GM23338 (cell line): ENCODE measurements at regions not wholly inside any gene's neighbourhood (a gene's known extent, or its start where the extent isn't known, plus 50 kb on each side); places are given as distances from the start of the nearest gene placed in this dataset.

Source experiments
- ATAC-seq: fragments of 200-7000 bp; cut with Tn5 transposase; 3 replicates; pipeline ENCODE4 v1.9.1; 2020
- DNase-seq: peaks from one replicate; pipeline ENCODE4 v3.0.0-alpha.2; 2015; ENCODE audit warnings: low spot score
- H2AFZ ChIP-seq: fragments of 200-600 bp; sonication (generic); 2 replicates; pipeline ENCODE4 v1.8.0; 2016; ENCODE audit warnings: antibody characterized with exemption, mild to moderate bottlenecking, moderate library complexity
- H3F3A ChIP-seq: fragments of 200-600 bp; sonication (generic); replicated peaks from 2 replicates; pipeline ENCODE4 v1.8.0; 2017; ENCODE audit warnings: antibody characterized with exemption, mixed run types, low read depth
- H3K27ac ChIP-seq: fragments of 200-600 bp; sonication (generic); 2 replicates; pipeline ENCODE4 v1.6.1; 2016; ENCODE audit warnings: low read depth
- H3K27me3 ChIP-seq: fragments of 200-600 bp; sonication (generic); 2 replicates; pipeline ENCODE4 v1.8.0; 2016; ENCODE audit warnings: mild to moderate bottlenecking, mixed run types, moderate library complexity; ENCODE audit not compliant: insufficient read depth
- H3K36me3 ChIP-seq: fragments of 200-600 bp; sonication (generic); 2 replicates; pipeline ENCODE4 v1.8.0; 2016; ENCODE audit warnings: mild to moderate bottlenecking; ENCODE audit not compliant: insufficient read depth
- H3K4me1 ChIP-seq: fragments of 200-600 bp; sonication (generic); 2 replicates; pipeline ENCODE4 v1.8.0; 2016; ENCODE audit warnings: mild to moderate bottlenecking, moderate library complexity; ENCODE audit not compliant: insufficient read depth
- H3K4me2 ChIP-seq: fragments of 200-600 bp; sonication (generic); 2 replicates; pipeline ENCODE4 v1.7.1; 2017; ENCODE audit warnings: mixed run types
- H3K4me3 ChIP-seq: fragments of 200-600 bp; sonication (generic); 2 replicates; pipeline ENCODE4 v1.6.1; 2016; ENCODE audit warnings: mixed run types
- H3K79me2 ChIP-seq: fragments of 200-600 bp; sonication (generic); replicated peaks from 2 replicates; pipeline ENCODE4 v1.8.0; 2017; ENCODE audit warnings: mild to moderate bottlenecking; ENCODE audit not compliant: insufficient read depth
- H3K9me2 ChIP-seq: fragments of 200-600 bp; sonication (generic); 2 replicates; pipeline ENCODE4 v1.8.0; 2017; ENCODE audit not compliant: insufficient read depth
- H4K20me1 ChIP-seq: fragments of 200-600 bp; sonication (generic); replicated peaks from 2 replicates; pipeline ENCODE4 v1.8.0; 2017; ENCODE audit warnings: mild to moderate bottlenecking; ENCODE audit not compliant: insufficient read depth
- H3K27ac Mint-ChIP-seq: 2 replicates; pipeline ENCODE4 v1.8.0; 2020; ENCODE audit warnings: inconsistent platforms, mild to moderate bottlenecking, moderate library complexity, mixed read lengths
- H3K27me3 Mint-ChIP-seq: 3 replicates; pipeline ENCODE4 v1.8.0; 2022; ENCODE audit warnings: low read depth, mild to moderate bottlenecking, moderate library complexity, mixed read lengths, inconsistent platforms; ENCODE audit not compliant: insufficient read depth, poor library complexity
- H3K36me3 Mint-ChIP-seq: 3 replicates; pipeline ENCODE4 v1.8.0; 2021; ENCODE audit warnings: low read depth, mild to moderate bottlenecking, inconsistent platforms, moderate library complexity, mixed read lengths
- H3K4me1 Mint-ChIP-seq: 3 replicates; pipeline ENCODE4 v1.8.0; 2020; ENCODE audit warnings: mild to moderate bottlenecking, inconsistent platforms, mixed read lengths
- H3K4me3 Mint-ChIP-seq: 3 replicates; pipeline ENCODE4 v1.8.0; 2021; ENCODE audit warnings: moderate library complexity, mild to moderate bottlenecking, inconsistent platforms, mixed read lengths
- H3K9me3 Mint-ChIP-seq: 3 replicates; pipeline ENCODE4 v1.8.0; 2020; ENCODE audit warnings: moderate library complexity, mild to moderate bottlenecking, inconsistent platforms, mixed read lengths
- CREB1 ChIP-seq: fragments of 250-450 bp; sonication (Bioruptor Pico); IDR thresholded peaks from 2 replicates; pipeline ENCODE4 v1.5.0; 2020; ENCODE audit warnings: low read depth, mild to moderate bottlenecking, moderate library complexity
- EZH2 ChIP-seq: fragments of 200-600 bp; sonication (generic); IDR thresholded peaks from one replicate; pipeline ENCODE4 v1.8.0; 2017; ENCODE audit warnings: antibody characterized with exemption, mild to moderate bottlenecking, low read depth; ENCODE audit not compliant: unreplicated experiment
- EZH2phosphoT487 ChIP-seq: fragments of 200-600 bp; sonication (generic); IDR thresholded peaks from one replicate; pipeline ENCODE4 v1.8.1; 2018; ENCODE audit warnings: antibody characterized with exemption; ENCODE audit not compliant: unreplicated experiment
- JUNB ChIP-seq: IDR thresholded peaks from one replicate; pipeline ENCODE4 v1.6.1; 2016; ENCODE audit warnings: antibody characterized with exemption; ENCODE audit not compliant: unreplicated experiment
- NANOG ChIP-seq: IDR thresholded peaks from 2 replicates; pipeline ENCODE4 v1.6.1; 2016; ENCODE audit warnings: antibody characterized with exemption, borderline replicate concordance
- POLR2AphosphoS5 ChIP-seq: IDR thresholded peaks from 2 replicates; pipeline ENCODE4 v1.6.1; 2016; ENCODE audit warnings: antibody characterized with exemption, low read depth
- REST ChIP-seq: IDR thresholded peaks from one replicate; pipeline ENCODE4 v1.6.1; 2018; ENCODE audit warnings: antibody characterized with exemption; ENCODE audit not compliant: unreplicated experiment
- STAT1 ChIP-seq: IDR thresholded peaks from one replicate; pipeline ENCODE4 v1.6.1; 2016; ENCODE audit warnings: antibody characterized with exemption; ENCODE audit not compliant: unreplicated experiment
- ZNF114 ChIP-seq: fragments of 250-450 bp; sonication (Bioruptor Pico); IDR thresholded peaks from 2 replicates; pipeline ENCODE4 v1.5.0; 2020; ENCODE audit warnings: mild to moderate bottlenecking, moderate library complexity
- TF ChIP-seq, protein P1 (sequence below): fragments of 250-450 bp; sonication (Bioruptor Pico); IDR thresholded peaks from 2 replicates; pipeline ENCODE4 v1.5.0; 2020; ENCODE audit warnings: mild to moderate bottlenecking, moderate library complexity
- TF ChIP-seq, protein P2 (sequence below), 2 experiments: fragments of 200-600 bp in 1 of 2; sonication (generic) in 1 of 2; conservative IDR thresholded peaks; 2 replicates each; pipeline versions ENCODE4 v1.5.1 to v1.6.1; 2016 to 2017; ENCODE audit warnings: antibody characterized with exemption in 2 of 2, low read depth in 2 of 2, mild to moderate bottlenecking in 2 of 2, moderate library complexity in 1 of 2

- TF ChIP-seq, protein P1, sequence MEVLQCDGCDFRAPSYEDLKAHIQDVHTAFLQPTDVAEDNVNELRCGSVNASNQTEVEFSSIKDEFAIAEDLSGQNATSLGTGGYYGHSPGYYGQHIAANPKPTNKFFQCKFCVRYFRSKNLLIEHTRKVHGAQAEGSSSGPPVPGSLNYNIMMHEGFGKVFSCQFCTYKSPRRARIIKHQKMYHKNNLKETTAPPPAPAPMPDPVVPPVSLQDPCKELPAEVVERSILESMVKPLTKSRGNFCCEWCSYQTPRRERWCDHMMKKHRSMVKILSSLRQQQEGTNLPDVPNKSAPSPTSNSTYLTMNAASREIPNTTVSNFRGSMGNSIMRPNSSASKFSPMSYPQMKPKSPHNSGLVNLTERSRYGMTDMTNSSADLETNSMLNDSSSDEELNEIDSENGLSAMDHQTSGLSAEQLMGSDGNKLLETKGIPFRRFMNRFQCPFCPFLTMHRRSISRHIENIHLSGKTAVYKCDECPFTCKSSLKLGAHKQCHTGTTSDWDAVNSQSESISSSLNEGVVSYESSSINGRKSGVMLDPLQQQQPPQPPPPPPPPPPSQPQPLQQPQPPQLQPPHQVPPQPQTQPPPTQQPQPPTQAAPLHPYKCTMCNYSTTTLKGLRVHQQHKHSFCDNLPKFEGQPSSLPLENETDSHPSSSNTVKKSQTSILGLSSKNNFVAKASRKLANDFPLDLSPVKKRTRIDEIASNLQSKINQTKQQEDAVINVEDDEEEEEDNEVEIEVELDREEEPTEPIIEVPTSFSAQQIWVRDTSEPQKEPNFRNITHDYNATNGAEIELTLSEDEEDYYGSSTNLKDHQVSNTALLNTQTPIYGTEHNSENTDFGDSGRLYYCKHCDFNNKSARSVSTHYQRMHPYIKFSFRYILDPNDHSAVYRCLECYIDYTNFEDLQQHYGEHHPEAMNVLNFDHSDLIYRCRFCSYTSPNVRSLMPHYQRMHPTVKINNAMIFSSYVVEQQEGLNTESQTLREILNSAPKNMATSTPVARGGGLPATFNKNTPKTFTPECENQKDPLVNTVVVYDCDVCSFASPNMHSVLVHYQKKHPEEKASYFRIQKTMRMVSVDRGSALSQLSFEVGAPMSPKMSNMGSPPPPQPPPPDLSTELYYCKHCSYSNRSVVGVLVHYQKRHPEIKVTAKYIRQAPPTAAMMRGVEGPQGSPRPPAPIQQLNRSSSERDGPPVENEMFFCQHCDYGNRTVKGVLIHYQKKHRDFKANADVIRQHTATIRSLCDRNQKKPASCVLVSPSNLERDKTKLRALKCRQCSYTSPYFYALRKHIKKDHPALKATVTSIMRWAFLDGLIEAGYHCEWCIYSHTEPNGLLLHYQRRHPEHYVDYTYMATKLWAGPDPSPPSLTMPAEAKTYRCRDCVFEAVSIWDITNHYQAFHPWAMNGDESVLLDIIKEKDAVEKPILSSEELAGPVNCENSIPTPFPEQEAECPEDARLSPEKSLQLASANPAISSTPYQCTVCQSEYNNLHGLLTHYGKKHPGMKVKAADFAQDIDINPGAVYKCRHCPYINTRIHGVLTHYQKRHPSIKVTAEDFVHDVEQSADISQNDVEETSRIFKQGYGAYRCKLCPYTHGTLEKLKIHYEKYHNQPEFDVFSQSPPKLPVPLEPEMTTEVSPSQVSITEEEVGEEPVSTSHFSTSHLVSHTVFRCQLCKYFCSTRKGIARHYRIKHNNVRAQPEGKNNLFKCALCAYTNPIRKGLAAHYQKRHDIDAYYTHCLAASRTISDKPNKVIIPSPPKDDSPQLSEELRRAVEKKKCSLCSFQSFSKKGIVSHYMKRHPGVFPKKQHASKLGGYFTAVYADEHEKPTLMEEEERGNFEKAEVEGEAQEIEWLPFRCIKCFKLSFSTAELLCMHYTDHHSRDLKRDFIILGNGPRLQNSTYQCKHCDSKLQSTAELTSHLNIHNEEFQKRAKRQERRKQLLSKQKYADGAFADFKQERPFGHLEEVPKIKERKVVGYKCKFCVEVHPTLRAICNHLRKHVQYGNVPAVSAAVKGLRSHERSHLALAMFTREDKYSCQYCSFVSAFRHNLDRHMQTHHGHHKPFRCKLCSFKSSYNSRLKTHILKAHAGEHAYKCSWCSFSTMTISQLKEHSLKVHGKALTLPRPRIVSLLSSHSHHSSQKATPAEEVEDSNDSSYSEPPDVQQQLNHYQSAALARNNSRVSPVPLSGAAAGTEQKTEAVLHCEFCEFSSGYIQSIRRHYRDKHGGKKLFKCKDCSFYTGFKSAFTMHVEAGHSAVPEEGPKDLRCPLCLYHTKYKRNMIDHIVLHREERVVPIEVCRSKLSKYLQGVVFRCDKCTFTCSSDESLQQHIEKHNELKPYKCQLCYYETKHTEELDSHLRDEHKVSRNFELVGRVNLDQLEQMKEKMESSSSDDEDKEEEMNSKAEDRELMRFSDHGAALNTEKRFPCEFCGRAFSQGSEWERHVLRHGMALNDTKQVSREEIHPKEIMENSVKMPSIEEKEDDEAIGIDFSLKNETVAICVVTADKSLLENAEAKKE (CRISPR knock-in tag) = no peak
- TF ChIP-seq ZNF114 (CRISPR knock-in tag) (no peak), JUNB (no peak)
Observed at GRCh38 chr15:39143479-39143878, 437.4 kb upstream of the THBS1 start (continued).

DNA sequence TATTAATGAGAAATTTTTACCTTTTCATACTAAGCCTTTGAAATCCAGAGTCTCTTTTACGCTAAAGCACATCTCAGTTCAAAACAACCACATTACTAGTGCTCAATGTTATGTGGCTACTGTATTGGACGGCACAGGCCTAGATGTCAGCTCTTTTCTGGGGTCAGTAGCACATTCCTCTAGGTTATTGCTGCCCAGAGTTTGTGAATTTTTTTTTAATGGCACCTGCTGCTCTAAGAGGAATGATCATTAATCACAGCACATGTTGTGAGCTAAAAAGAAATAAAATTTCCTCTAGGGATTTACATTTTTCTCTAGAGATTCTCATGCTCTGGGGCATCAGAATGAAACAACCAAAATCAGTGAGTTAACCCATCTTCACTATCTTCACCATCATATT lies 436.8 kb upstream of the THBS1 start:
- TF ChIP-seq POLR2AphosphoS5 (no peak), STAT1 (no peak), EZH2phosphoT487 (no peak), REST (no peak), EZH2 (no peak), NANOG (no peak), CREB1 (CRISPR knock-in tag) (no peak)
- TF ChIP-seq, protein P2, sequence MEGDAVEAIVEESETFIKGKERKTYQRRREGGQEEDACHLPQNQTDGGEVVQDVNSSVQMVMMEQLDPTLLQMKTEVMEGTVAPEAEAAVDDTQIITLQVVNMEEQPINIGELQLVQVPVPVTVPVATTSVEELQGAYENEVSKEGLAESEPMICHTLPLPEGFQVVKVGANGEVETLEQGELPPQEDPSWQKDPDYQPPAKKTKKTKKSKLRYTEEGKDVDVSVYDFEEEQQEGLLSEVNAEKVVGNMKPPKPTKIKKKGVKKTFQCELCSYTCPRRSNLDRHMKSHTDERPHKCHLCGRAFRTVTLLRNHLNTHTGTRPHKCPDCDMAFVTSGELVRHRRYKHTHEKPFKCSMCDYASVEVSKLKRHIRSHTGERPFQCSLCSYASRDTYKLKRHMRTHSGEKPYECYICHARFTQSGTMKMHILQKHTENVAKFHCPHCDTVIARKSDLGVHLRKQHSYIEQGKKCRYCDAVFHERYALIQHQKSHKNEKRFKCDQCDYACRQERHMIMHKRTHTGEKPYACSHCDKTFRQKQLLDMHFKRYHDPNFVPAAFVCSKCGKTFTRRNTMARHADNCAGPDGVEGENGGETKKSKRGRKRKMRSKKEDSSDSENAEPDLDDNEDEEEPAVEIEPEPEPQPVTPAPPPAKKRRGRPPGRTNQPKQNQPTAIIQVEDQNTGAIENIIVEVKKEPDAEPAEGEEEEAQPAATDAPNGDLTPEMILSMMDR (conservative IDR thresholded peaks at IDR 0.05; ENCODE audit: low read depth in 2 of 2) = no peak
- Histone ChIP-seq H4K20me1 (no peaks in the 10 kb centered on the region), H3K27ac (no peak overlapping the region), H3K27me3 (no peaks in the 10 kb centered on the region), H2AFZ (no peak overlapping the region), H3K4me2 (no peak overlapping the region), H3F3A (no peaks in the 10 kb centered on the region), H3K9me2 (0 out of 2 replicates have a peak, but pooled peaks cover 7% of the 10 kb centered on the region), H3K4me1 (no peaks in the 10 kb centered on the region), H3K79me2 (no peaks in the 10 kb centered on the region), H3K4me3 (no peak overlapping the region), H3K36me3 (no peaks in the 10 kb centered on the region)
- H3K36me3 Mint-ChIP-seq = no peaks in the 10 kb centered on the region
- peaks cover 2% of the 10 kb centered on the region for H3K27me3 Mint-ChIP-seq
- H3K4me1 Mint-ChIP-seq = no peaks in the 10 kb centered on the region
- DNase-seq = no peak
- no peaks in the 10 kb centered on the region for H3K9me3 Mint-ChIP-seq
- H3K4me3 Mint-ChIP-seq = no peak overlapping the region
- no peak for ATAC-seq
- H3K27ac Mint-ChIP-seq = no peak overlapping the region
